WTC11 (cell line): ENCODE measurements at regions not wholly inside any gene's neighbourhood (a gene's known extent, or its start where the extent isn't known, plus 50 kb on each side); places are given as distances from the start of the nearest gene placed in this dataset.

Experiments used
- ATAC-seq: fragments of 200-7000 bp; cut with Tn5 transposase; 2 replicates; pipeline ENCODE4 v1.10.0; 2021; ENCODE audit warnings: mild to moderate bottlenecking, moderate library complexity
- CTCF ChIA-PET: fragments of 300-600 bp; sonication (Branson Sonifier 250); formaldehyde crosslinking; loops from one replicate; lab custom pipeline; 2021; ENCODE audit warnings: antibody characterized with exemption; lab: Charles Lee
- POLR2A ChIA-PET: fragments of 350-600 bp; sonication (Branson Sonifier 250); formaldehyde crosslinking; loops from one replicate; lab custom pipeline; 2021; ENCODE audit warnings: antibody characterized with exemption; lab: Charles Lee
- DNase-seq: peaks from one replicate; pipeline ENCODE4 v3.0.0; 2021; ENCODE audit warnings: low spot score
- H3K27ac Mint-ChIP-seq: 2 replicates; pipeline ENCODE4 v1.8.0; 2021; ENCODE audit warnings: mixed read lengths
- H3K27me3 Mint-ChIP-seq: 2 replicates; pipeline ENCODE4 v1.8.0; 2021; ENCODE audit warnings: low read depth, mild to moderate bottlenecking, moderate library complexity, mixed read lengths
- H3K36me3 Mint-ChIP-seq: 2 replicates; pipeline ENCODE4 v1.8.0; 2021; ENCODE audit warnings: mixed read lengths
- H3K4me1 Mint-ChIP-seq: 2 replicates; pipeline ENCODE4 v1.8.0; 2022; ENCODE audit warnings: mixed read lengths
- H3K4me3 Mint-ChIP-seq: 2 replicates; pipeline ENCODE4 v1.8.0; 2021; ENCODE audit warnings: mild to moderate bottlenecking, moderate library complexity, mixed read lengths
- H3K9me3 Mint-ChIP-seq: 2 replicates; pipeline ENCODE4 v1.8.0; 2021; ENCODE audit warnings: mixed read lengths
- ATF1 ChIP-seq: sonication (generic); formaldehyde crosslinking; IDR thresholded peaks from 2 replicates; pipeline ENCODE4 v1.8.1; 2023; ENCODE audit warnings: mild to moderate bottlenecking, moderate library complexity, missing genetic modification reagents
- ATF3 ChIP-seq: sonication (generic); formaldehyde crosslinking; conservative IDR thresholded peaks from 2 replicates; pipeline ENCODE4 v1.8.1; 2022; ENCODE audit warnings: mild to moderate bottlenecking, missing genetic modification reagents
- CREM ChIP-seq: sonication (generic); formaldehyde crosslinking; IDR thresholded peaks from 2 replicates; pipeline ENCODE4 v1.8.1; 2022; ENCODE audit warnings: mild to moderate bottlenecking, missing genetic modification reagents, moderate library complexity
- HMGXB4 ChIP-seq: sonication (generic); formaldehyde crosslinking; IDR thresholded peaks from 2 replicates; pipeline ENCODE4 v1.8.1; 2023; ENCODE audit warnings: mild to moderate bottlenecking, moderate library complexity, missing genetic modification reagents
- KAT7 ChIP-seq: sonication (generic); formaldehyde crosslinking; IDR thresholded peaks from 2 replicates; pipeline ENCODE4 v1.8.1; 2023; ENCODE audit warnings: missing genetic modification reagents, mild to moderate bottlenecking, borderline replicate concordance
- MAX ChIP-seq: sonication (generic); formaldehyde crosslinking; IDR thresholded peaks from 2 replicates; pipeline ENCODE4 v1.8.0; 2022; ENCODE audit warnings: mild to moderate bottlenecking, missing genetic modification reagents
- NFATC4 ChIP-seq: fragments of 250-450 bp; sonication (Bioruptor Pico); IDR thresholded peaks from 2 replicates; pipeline ENCODE4 v1.9.0; 2021; ENCODE audit warnings: mild to moderate bottlenecking
- NFYB ChIP-seq: sonication (generic); formaldehyde crosslinking; conservative IDR thresholded peaks from 2 replicates; pipeline ENCODE4 v1.8.0; 2022; ENCODE audit warnings: low read depth, missing genetic modification reagents
- NR2C2 ChIP-seq: sonication (generic); formaldehyde crosslinking; IDR thresholded peaks from 2 replicates; pipeline ENCODE4 v1.8.0; 2022; ENCODE audit warnings: mild to moderate bottlenecking, missing genetic modification reagents
- PRDM15 ChIP-seq: sonication (generic); formaldehyde crosslinking; IDR thresholded peaks from 2 replicates; pipeline ENCODE4 v1.8.0; 2022; ENCODE audit warnings: missing genetic modification reagents
- PREB ChIP-seq: sonication (generic); formaldehyde crosslinking; IDR thresholded peaks from 2 replicates; pipeline ENCODE4 v1.8.1; 2022; ENCODE audit warnings: mild to moderate bottlenecking, missing genetic modification reagents, moderate library complexity, borderline replicate concordance
- RELA ChIP-seq: sonication (generic); formaldehyde crosslinking; IDR thresholded peaks from 2 replicates; pipeline ENCODE4 v1.8.1; 2022; ENCODE audit warnings: missing genetic modification reagents, mild to moderate bottlenecking, borderline replicate concordance
- RORB ChIP-seq: fragments of 250-450 bp; sonication (Bioruptor Pico); IDR thresholded peaks from 2 replicates; pipeline ENCODE4 v1.9.0; 2021; ENCODE audit warnings: mild to moderate bottlenecking
- SMAD4 ChIP-seq: sonication (generic); formaldehyde crosslinking; IDR thresholded peaks from 2 replicates; pipeline ENCODE4 v1.8.0; 2022; ENCODE audit warnings: mild to moderate bottlenecking, missing genetic modification reagents
- SOX15 ChIP-seq: fragments of 250-450 bp; sonication (Bioruptor Pico); IDR thresholded peaks from 2 replicates; pipeline ENCODE4 v1.9.0; 2021; ENCODE audit warnings: mild to moderate bottlenecking
- TEAD1 ChIP-seq: sonication (generic); formaldehyde crosslinking; IDR thresholded peaks from 2 replicates; pipeline ENCODE4 v1.8.0; 2022; ENCODE audit warnings: mild to moderate bottlenecking, missing genetic modification reagents
- USF2 ChIP-seq: sonication (generic); formaldehyde crosslinking; IDR thresholded peaks from 2 replicates; pipeline ENCODE4 v1.8.1; 2023; ENCODE audit warnings: mild to moderate bottlenecking, missing genetic modification reagents, moderate library complexity
- ZNF219 ChIP-seq: sonication (generic); formaldehyde crosslinking; IDR thresholded peaks from 2 replicates; pipeline ENCODE4 v1.8.0; 2023; ENCODE audit warnings: missing genetic modification reagents, mild to moderate bottlenecking, borderline replicate concordance
- ZNF396 ChIP-seq: fragments of 250-450 bp; sonication (Bioruptor Pico); IDR thresholded peaks from 2 replicates; pipeline ENCODE4 v1.8.0; 2021; ENCODE audit warnings: mild to moderate bottlenecking, moderate library complexity, borderline replicate concordance
- ZNF416 ChIP-seq: fragments of 250-450 bp; sonication (Bioruptor Pico); IDR thresholded peaks from 2 replicates; pipeline ENCODE4 v1.9.0; 2021; ENCODE audit warnings: mild to moderate bottlenecking, inconsistent platforms
- ZNF671 ChIP-seq: fragments of 250-450 bp; sonication (Bioruptor Pico); IDR thresholded peaks from 2 replicates; pipeline ENCODE4 v1.8.0; 2021; ENCODE audit warnings: mild to moderate bottlenecking

- no peak for TF ChIP-seq PRDM15 (CRISPR knock-in tag)
- no peak for TF ChIP-seq RORB
- no peak for TF ChIP-seq SMAD4 (CRISPR knock-in tag)
- TF ChIP-seq USF2: no peak
- TF ChIP-seq ZNF396: no peak
- no peak for TF ChIP-seq ATF3 (CRISPR knock-in tag)
- no peak for TF ChIP-seq SOX15
These were observed 274.7 kb downstream of the ELAVL2 start (continued) for GRCh38 chr9:23551311-23551721.

- CTCF ChIA-PET: no interaction called here
- no peak overlapping the region for H3K4me3 Mint-ChIP-seq
- DNase-seq (no peak), ATAC-seq (no peak)
- TF ChIP-seq NFATC4 (CRISPR knock-in tag) (no peak), NFYB (CRISPR knock-in tag) (no peak), KAT7 (CRISPR knock-in tag) (no peak), ZNF671 (CRISPR knock-in tag) (no peak), ZNF416 (no peak), ATF1 (CRISPR knock-in tag) (no peak), NR2C2 (CRISPR knock-in tag) (no peak), PREB (CRISPR knock-in tag) (no peak), ZNF219 (CRISPR knock-in tag) (no peak), TEAD1 (CRISPR knock-in tag) (no peak), MAX (CRISPR knock-in tag) (no peak), CREM (no peak), HMGXB4 (no peak), RELA (CRISPR knock-in tag) (no peak)
- H3K9me3 Mint-ChIP-seq: peaks cover 3% of the 10 kb centered on the region; the same call in 1 of the 2 replicates
- peaks cover 28% of the 10 kb centered on the region for H3K4me1 Mint-ChIP-seq
- H3K36me3 Mint-ChIP-seq: no peaks in the 10 kb centered on the region
- H3K27ac Mint-ChIP-seq: no peak overlapping the region
- no peaks in the 10 kb centered on the region; the same call in 1 of the 2 replicates for H3K27me3 Mint-ChIP-seq
- POLR2A ChIA-PET: no interaction called here
These were observed 273.9 kb downstream of the ELAVL2 start for GRCh38 chr9:23551929-23552707.
